ENCODE measurements at regions not wholly inside any gene's neighbourhood (a gene's known extent, or its start where the extent isn't known, plus 50 kb on each side); places are given as distances from the start of the nearest gene placed in this dataset.

DNA sequence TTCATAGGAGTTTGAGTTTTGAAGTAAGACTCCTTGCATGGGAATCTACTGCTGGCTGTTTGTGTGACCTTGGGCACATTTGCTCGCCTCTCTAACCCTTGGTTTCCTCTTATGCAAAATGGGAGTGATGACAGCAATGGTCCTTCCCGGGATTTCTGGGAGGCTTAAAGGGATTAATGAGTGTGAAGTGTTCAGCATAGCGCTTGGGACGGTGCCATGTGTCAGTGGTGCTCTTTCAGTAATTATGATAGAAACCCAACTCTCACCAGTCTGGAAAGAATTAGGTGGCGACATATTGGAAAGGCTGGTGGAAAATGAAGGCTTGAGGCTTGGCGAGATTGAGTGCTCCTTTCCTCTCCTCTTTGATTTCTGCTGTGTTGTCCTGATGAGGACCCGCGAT lies 429.2 kb upstream of the EEF2KMT start:
- H3K9me3 ChIP-seq = no peaks in the 10 kb centered on the region
- no peaks in the 10 kb centered on the region for H3K27me3 ChIP-seq (replicated peaks; ENCODE audit: insufficient read depth)
- DNase-seq (ENCODE audit: low spot score) (no peak), ATAC-seq (ENCODE audit: insufficient number of reproducible peaks, low FRiP score, low read depth) (no peak)
- no peak overlapping the region for H3K4me3 ChIP-seq
- H3K27ac ChIP-seq = no peak overlapping the region
- no peaks in the 10 kb centered on the region for H3K36me3 ChIP-seq
- H3K4me1 ChIP-seq (ENCODE audit: control insufficient read depth in 1 of 2, low read depth in 2 of 2) = no peaks in the 10 kb centered on the region
- TF ChIP-seq, protein P1, sequence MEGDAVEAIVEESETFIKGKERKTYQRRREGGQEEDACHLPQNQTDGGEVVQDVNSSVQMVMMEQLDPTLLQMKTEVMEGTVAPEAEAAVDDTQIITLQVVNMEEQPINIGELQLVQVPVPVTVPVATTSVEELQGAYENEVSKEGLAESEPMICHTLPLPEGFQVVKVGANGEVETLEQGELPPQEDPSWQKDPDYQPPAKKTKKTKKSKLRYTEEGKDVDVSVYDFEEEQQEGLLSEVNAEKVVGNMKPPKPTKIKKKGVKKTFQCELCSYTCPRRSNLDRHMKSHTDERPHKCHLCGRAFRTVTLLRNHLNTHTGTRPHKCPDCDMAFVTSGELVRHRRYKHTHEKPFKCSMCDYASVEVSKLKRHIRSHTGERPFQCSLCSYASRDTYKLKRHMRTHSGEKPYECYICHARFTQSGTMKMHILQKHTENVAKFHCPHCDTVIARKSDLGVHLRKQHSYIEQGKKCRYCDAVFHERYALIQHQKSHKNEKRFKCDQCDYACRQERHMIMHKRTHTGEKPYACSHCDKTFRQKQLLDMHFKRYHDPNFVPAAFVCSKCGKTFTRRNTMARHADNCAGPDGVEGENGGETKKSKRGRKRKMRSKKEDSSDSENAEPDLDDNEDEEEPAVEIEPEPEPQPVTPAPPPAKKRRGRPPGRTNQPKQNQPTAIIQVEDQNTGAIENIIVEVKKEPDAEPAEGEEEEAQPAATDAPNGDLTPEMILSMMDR (IDR thresholded peaks at IDR 0.05) = no peak

DNA sequence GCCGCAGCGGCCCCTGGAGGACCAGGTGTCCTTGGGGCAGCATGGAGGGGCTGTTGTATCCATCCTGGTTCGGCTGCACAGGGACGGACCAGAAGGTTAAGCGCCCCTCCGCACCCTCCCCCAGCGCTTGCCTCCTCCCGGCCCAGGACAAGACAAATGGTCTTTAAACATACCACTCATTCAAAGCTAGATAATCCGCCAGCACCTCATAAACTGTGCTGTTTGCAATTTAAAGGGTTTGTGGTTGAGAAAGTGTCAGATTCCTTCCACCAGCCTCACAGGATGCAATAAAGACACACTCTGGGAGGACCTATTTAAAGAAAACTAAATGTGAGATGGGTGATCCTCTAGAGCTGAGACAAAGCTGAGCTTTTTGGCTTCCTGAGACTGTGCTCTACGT lies 426.2 kb upstream of the EEF2KMT start:
- Histone ChIP-seq H3K4me1 (ENCODE audit: control insufficient read depth in 1 of 2, low read depth in 2 of 2) (no peaks in the 10 kb centered on the region), H3K36me3 (no peaks in the 10 kb centered on the region), H3K27me3 (replicated peaks; ENCODE audit: insufficient read depth) (no peaks in the 10 kb centered on the region), H3K9me3 (no peaks in the 10 kb centered on the region), H3K27ac (no peak overlapping the region), H3K4me3 (no peak overlapping the region)
- TF ChIP-seq, protein P1 (IDR thresholded peaks at IDR 0.05) = no peak
- no peak for ATAC-seq (ENCODE audit: insufficient number of reproducible peaks, low FRiP score, low read depth)
- no peak for DNase-seq (ENCODE audit: low spot score)

DNA sequence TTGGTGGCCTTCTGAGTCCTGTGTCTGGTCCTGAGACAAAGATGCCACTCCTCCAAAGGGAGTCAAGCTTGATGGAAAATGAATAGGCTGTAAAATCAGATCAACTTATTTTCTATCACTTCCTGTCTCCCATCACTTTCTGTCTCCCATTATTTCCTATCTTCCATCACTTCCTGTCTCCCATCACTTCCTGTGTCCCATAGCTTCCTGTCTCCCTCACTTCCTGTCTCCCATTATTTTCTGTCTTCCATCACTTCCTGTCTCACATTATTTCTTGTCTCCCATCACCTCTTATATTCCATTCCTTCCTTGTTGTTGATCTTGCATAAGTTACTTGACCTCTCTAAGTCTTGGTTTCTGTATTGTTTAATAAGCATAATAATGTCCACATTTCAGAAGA lies 418.5 kb upstream of the EEF2KMT start:
- Histone ChIP-seq H3K4me3 (no peak overlapping the region), H3K9me3 (no peaks in the 10 kb centered on the region), H3K27ac (no peak overlapping the region), H3K27me3 (replicated peaks; ENCODE audit: insufficient read depth) (no peaks in the 10 kb centered on the region), H3K36me3 (no peaks in the 10 kb centered on the region), H3K4me1 (ENCODE audit: control insufficient read depth in 1 of 2, low read depth in 2 of 2) (no peaks in the 10 kb centered on the region)
- ATAC-seq (ENCODE audit: insufficient number of reproducible peaks, low FRiP score, low read depth) = no peak
- no peak for DNase-seq (ENCODE audit: low spot score)
- TF ChIP-seq, protein P1 (IDR thresholded peaks at IDR 0.05) = no peak

DNA sequence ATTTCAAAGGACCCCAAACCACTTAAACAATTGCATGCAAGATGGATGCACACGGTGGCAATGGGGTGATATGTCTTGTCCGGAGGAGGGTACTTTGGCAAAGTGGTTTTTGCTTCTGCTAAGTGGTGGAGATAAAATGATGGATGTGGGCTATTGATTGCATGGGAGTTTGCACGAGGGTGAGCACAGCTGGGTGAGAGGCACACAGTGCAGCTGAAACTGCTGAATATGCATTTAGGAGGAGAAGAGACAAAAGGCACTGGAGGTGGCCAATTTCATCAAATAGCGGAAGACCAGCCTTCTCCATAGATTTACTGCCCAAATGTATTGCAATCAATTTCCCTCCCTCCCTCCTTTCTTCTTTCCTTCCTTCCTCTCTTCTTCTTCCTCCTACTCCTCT lies 414.4 kb upstream of the EEF2KMT start:
- ATAC-seq (ENCODE audit: insufficient number of reproducible peaks, low FRiP score, low read depth) (no peak), DNase-seq (ENCODE audit: low spot score) (no peak)
- TF ChIP-seq, protein P1 (IDR thresholded peaks at IDR 0.05) = no peak
- H3K27ac ChIP-seq = no peak overlapping the region
- H3K27me3 ChIP-seq (replicated peaks; ENCODE audit: insufficient read depth) = no peaks in the 10 kb centered on the region
- H3K4me1 ChIP-seq (ENCODE audit: control insufficient read depth in 1 of 2, low read depth in 2 of 2) = no peaks in the 10 kb centered on the region
- no peaks in the 10 kb centered on the region for H3K36me3 ChIP-seq
- H3K4me3 ChIP-seq = no peak overlapping the region
- no peaks in the 10 kb centered on the region for H3K9me3 ChIP-seq

DNA sequence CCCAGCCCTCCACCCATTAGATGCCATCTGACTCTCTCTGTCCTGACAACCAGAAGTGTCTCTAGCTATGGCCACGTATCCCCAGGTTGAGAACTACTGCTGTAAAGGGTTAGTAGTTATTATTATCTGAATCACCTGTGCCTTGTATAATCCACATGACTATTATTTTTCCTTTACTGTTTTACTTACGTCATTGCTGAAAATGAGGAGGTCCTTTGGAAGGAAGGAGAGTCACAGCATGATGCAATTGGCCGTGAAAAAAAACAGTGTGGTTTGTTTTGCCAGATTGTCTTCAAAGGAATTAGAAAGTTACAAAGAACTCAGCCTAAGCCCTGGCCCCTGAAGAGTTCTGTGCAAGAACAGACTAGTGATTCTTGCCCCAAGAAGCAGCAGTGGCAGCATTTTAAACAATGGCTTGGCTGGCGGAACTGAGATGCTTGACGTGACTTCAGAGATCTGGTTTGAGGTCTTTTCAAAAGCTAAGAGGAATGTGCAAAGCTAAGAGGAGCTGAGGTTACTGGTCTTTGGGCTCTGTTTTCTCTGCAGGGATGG lies 413.3 kb upstream of the EEF2KMT start:
- no peaks in the 10 kb centered on the region for H3K27me3 ChIP-seq (replicated peaks; ENCODE audit: insufficient read depth)
- H3K36me3 ChIP-seq = no peaks in the 10 kb centered on the region
- no peaks in the 10 kb centered on the region for H3K9me3 ChIP-seq
- DNase-seq (ENCODE audit: low spot score) = no peak
- no peak overlapping the region for H3K27ac ChIP-seq
- TF ChIP-seq, protein P1 (IDR thresholded peaks at IDR 0.05) = no peak
- H3K4me1 ChIP-seq (ENCODE audit: control insufficient read depth in 1 of 2, low read depth in 2 of 2) = no peaks in the 10 kb centered on the region
- ATAC-seq (ENCODE audit: insufficient number of reproducible peaks, low FRiP score, low read depth) = no peak
- H3K4me3 ChIP-seq = no peak overlapping the region

Measured in thoracic aorta (tissue), 2 donors.